Activated CD4-positive, alpha-beta T cell treated with anti-CD3 and anti-CD28 coated beads, Interleukin-10, Interleukin-2, amounts not matched to agents 100 ng/mL and 50 ng/mL, durations not matched to agents 16 hours and 8 hours (primary cell): ENCODE measurements at regions not wholly inside any gene's neighbourhood (a gene's known extent, or its start where the extent isn't known, plus 50 kb on each side); places are given as distances from the start of the nearest gene placed in this dataset.

Experiments
- DNase-seq: peaks from one replicate; pipeline ENCODE4 v3.0.0-alpha.2; 2020

- DNase-seq: no peak
Measured at GRCh38 chr10:108275895-108276685, 1111.6 kb upstream of the SORCS1 start.

GRCh38 chr10:108260383-108260906 is 1095.9 kb upstream of the SORCS1 start:
- no peak for DNase-seq

GRCh38 chr10:108254089-108254488 is 1089.6 kb upstream of the SORCS1 start:
- no peak for DNase-seq

DNA sequence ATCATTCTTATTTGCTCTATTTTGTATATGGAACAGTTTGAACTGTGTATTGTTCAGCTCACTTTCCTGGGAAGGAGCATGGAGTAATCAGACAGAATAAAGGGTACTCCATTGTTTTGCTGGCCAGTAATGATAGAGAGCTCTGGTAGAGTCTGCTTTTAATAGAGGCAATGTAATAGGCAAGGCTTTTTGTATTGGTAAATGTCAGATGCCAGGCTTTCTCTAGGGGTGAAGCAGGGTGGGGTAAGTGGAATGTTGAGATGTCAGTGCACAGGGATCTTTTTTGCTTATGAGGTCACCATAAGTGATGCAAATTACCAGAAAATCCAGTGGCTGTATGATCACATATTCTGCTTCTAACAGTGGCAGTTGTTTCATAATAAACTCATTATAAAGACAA is 1088.3 kb upstream of the SORCS1 start:
- DNase-seq: no peak

DNA sequence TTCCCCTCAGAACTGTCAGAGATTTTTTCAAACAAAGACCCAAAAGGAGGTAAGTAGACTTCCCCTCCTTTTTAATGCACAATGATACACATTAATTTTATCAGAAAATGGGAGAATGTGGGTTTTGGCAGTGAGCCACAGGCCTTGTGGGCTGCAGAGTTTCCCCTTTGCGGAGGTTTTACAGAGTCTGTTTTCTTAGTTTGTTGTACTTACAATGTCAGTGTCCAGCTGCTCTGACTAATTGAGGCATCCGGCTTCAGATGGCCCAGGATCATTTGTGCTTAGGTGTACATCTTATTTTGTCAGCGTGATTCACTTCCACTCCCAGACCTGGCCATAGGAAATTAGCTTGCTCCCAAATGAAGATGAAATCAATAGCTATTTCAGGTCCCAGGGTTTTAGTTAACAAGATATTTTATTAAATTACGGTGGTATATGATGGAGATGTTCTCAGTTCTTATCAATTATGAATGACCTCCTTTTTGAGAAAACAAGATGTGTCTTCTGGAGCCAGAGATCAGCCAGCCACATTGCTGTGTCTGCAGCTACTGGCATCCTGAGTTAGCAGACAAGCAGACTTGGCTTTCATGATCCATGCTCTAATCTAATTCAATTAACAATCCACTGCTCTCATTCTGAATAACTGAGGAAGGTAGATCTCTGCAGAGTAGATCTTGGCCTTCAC is 1086.6 kb upstream of the SORCS1 start:
- no peak for DNase-seq

DNA sequence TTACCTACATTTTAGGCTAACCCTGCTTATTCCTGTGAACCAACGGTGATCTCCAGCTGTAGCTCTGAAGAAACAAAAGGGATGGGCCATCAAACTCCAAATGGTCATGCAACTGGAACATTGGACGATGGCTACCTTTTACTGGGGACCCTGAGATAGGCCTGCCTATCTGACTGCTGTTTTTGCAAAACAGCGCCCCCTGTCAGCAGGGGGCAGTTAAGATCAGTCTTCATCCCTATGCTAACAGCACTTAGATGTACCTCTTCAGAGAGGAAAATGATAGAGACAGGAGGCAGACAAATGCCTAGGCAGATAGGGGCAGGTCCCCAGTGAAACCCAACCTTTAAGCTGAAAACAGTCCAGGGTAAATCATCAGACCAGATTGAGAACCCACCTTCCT is 1085.4 kb upstream of the SORCS1 start:
- DNase-seq: no peak

DNA sequence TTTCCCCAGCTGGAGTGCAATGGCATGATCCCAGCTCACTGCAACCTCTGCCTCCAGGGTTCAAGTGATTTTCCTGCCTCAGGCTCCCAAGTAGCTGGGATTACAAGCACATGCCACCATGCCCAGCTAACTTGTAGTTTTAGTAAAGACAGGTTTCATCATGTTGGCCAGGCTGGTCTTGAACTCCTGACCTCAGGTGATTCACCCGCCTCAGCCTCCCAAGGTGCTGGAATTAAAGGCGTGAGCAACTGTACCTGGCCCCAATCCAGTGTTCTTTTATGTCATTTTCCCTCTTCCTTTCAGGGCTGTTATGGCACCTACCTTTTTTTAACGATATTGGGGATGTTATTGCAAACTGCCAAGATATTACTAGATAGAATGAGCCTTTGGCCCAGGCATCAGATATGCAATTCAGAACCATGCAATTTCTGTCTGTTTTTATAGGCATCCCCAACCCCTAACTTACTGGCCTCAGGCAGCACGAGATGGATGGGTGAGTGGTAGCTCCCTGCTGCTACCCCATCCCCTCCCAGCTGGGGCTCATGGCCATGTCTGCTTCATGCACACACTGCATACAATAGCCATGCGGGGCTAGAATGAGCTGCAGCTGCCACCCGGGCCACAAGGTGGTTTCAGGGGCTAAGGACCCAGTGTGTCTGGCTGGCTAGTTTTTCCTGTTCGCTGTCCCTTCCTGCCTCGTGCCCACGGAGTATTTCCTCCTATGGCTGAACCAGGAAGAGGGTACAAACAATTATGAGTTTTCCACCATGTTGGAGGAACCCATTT is 1080.1 kb upstream of the SORCS1 start:
- DNase-seq: no peak

DNA sequence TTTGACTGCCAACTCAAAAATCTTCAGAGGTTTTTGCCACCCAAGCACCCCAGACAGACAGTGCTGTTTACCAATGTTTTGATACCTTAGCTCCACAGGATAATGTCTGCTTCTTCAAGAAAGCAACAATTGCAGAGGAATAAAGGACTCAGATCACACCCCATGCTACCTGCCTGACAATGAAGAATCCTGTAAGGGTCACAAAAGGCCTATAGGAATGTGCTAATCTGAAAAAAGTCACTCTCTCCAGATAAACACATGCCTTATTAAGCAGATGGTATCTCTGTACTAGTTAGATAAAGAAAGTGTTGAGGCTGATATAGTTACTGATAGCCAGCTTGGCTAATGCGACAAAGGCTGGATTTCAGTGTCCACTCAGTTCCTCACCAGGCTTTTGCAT is 1076.7 kb upstream of the SORCS1 start:
- DNase-seq: no peak

DNA sequence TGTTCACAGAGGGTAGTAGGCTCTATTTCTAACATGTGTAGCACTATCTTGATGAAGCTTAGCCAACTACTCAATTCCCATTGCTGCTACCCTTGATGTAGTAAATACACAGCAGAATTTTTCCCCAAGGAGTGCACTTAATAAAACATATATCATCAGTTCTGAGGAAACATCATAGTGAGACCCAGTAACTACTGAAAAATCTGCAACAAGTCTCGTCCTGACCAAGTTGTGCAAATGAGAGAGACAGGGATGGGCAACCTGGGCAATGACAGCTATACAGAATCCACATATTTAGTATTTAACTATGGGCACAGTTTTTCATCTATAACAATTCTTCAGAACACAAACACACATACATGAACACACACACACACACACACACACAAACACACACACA is 1073.8 kb upstream of the SORCS1 start:
- DNase-seq: no peak

- no peak for DNase-seq
Measured at GRCh38 chr10:108230478-108231170, 1066.1 kb upstream of the SORCS1 start.

- DNase-seq: no peak
Measured at GRCh38 chr10:108208732-108209131, 1044.2 kb upstream of the SORCS1 start.

- DNase-seq: no peak
Measured at GRCh38 chr10:108208038-108208437, 1043.5 kb upstream of the SORCS1 start.

DNA sequence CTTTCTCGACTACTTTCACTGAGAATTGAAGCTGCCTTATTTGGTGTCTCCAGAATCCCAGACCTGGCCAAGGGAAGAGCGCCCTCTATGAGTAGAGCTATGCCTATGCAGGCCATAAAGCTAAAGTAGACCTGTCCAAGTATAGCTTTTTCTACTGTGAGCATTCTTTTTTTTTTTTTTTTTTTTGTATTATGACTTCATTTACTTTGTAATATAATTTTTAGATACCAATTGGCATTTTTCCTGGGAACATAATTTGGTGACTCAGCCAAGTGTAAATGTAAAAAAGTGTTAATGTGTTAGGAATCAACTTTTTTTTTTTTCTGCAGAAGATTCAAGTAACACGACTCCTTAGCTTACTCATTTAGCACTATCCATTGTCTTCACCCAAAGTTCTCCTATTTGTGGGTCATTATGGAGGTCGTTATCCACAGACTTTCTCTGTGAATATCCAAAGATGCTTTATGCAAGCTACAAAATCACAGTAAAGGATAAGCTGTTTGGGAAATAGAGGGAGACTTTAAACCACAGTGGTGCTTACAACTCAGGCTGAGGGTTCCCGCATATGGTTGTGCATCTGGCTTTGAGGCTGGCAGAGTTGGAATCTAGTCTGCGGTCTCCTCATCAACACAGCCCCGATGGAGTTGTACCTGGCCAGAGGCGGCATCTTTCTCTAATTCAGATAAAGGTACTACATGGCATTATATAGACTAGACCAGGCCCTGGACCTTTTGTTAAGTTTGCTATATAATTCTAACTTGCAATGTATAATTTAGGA is 1040.2 kb upstream of the SORCS1 start:
- peak; percentile 28 for DNase-seq

GRCh38 chr10:108203905-108204527 is 1039.5 kb upstream of the SORCS1 start:
- no peak for DNase-seq

- DNase-seq: no peak
Measured at GRCh38 chr10:108187408-108188012, 1023.0 kb upstream of the SORCS1 start.

GRCh38 chr10:108184114-108184513 is 1019.6 kb upstream of the SORCS1 start:
- no peak for DNase-seq

- no peak for DNase-seq
Measured at GRCh38 chr10:108180878-108181277, 1016.4 kb upstream of the SORCS1 start.

- no peak for DNase-seq
Measured at GRCh38 chr10:108169846-108170245, 1005.3 kb upstream of the SORCS1 start.

- no peak for DNase-seq
Measured at GRCh38 chr10:108167766-108168165, 1003.3 kb upstream of the SORCS1 start.

DNA sequence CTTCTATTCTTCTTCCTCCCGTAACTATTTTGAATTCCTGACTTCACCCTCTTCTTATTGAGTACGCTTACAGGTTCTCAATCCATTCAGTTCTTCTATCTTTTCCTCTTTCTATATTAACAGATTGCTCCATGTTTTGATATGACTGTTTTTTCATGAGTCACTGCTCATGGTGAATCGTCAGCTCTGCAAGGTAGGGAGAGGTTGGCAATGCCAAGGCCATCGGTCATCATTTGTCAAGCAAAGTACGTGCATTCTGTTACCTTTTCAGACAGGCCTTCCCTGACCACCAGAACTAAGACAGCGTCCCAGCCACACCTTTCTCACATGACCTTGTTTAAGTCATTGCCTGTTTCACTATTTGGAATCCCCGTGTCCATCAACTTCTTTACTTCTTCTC is 1001.9 kb upstream of the SORCS1 start:
- DNase-seq: no peak

- DNase-seq: no peak
Measured at GRCh38 chr10:108147346-108147745, 982.8 kb upstream of the SORCS1 start.
